Lower leg skin (tissue), 3 donors: ENCODE measurements at regions not wholly inside any gene's neighbourhood (a gene's known extent, or its start where the extent isn't known, plus 50 kb on each side); places are given as distances from the start of the nearest gene placed in this dataset.

Experiments
- POLR2A ChIP-seq, 2 donors: fragments of 450-650 bp; IDR thresholded peaks; one replicate each; pipeline ENCODE4 v1.6.1; 2016 to 2017; ENCODE audit warnings: antibody characterized with exemption in 2 of 2, mild to moderate bottlenecking in 1 of 2, moderate library complexity in 1 of 2
- TF ChIP-seq, protein P1 (sequence below), 3 donors: fragments of 450-650 bp; IDR thresholded peaks; one replicate each; pipeline ENCODE4 v1.5.1; 2016; ENCODE audit warnings: antibody characterized with exemption in 3 of 3, mild to moderate bottlenecking in 3 of 3, moderate library complexity in 2 of 3

DNA sequence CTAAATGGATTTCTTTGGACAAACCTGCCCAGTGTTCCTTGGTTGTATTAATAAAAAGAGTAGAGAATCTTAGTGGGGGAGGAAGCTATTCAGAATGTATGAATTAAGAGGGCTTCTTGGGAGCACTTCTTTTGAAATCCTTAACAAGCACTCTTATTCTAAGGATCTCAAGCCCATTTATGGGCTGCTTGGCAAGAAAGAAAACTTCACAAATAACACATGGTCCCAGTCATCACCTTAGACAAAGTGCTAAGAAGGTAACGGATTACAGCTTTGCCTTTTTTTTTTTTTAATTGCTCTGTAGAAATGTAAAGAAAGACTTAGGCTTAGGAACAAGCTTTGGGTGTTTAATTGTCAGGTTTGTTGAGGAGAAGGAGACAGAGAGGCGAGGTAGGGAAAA is 76.6 kb upstream of the IPO9 start:
- TF ChIP-seq, protein P1, sequence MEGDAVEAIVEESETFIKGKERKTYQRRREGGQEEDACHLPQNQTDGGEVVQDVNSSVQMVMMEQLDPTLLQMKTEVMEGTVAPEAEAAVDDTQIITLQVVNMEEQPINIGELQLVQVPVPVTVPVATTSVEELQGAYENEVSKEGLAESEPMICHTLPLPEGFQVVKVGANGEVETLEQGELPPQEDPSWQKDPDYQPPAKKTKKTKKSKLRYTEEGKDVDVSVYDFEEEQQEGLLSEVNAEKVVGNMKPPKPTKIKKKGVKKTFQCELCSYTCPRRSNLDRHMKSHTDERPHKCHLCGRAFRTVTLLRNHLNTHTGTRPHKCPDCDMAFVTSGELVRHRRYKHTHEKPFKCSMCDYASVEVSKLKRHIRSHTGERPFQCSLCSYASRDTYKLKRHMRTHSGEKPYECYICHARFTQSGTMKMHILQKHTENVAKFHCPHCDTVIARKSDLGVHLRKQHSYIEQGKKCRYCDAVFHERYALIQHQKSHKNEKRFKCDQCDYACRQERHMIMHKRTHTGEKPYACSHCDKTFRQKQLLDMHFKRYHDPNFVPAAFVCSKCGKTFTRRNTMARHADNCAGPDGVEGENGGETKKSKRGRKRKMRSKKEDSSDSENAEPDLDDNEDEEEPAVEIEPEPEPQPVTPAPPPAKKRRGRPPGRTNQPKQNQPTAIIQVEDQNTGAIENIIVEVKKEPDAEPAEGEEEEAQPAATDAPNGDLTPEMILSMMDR (IDR thresholded peaks at IDR 0.05), result no peak
- no peak for TF ChIP-seq POLR2A (IDR thresholded peaks at IDR 0.05)
